WTC11 (cell line): ENCODE measurements at regions not wholly inside any gene's neighbourhood (a gene's known extent, or its start where the extent isn't known, plus 50 kb on each side); places are given as distances from the start of the nearest gene placed in this dataset.

ENCODE experiments used
- ETV6 ChIP-seq: sonication (generic); formaldehyde crosslinking; IDR thresholded peaks from 2 replicates; pipeline ENCODE4 v1.8.1; 2022; ENCODE audit warnings: mild to moderate bottlenecking, missing genetic modification reagents
- NFYB ChIP-seq: sonication (generic); formaldehyde crosslinking; conservative IDR thresholded peaks from 2 replicates; pipeline ENCODE4 v1.8.0; 2022; ENCODE audit warnings: low read depth, missing genetic modification reagents
- ZNF121 ChIP-seq: sonication (generic); formaldehyde crosslinking; IDR thresholded peaks from 2 replicates; pipeline ENCODE4 v1.8.0; 2023; ENCODE audit warnings: missing genetic modification reagents
- ZNF423 ChIP-seq: fragments of 250-450 bp; sonication (Bioruptor Pico); IDR thresholded peaks from 2 replicates; pipeline ENCODE4 v2.1.2; 2022; ENCODE audit warnings: mild to moderate bottlenecking, moderate library complexity
- TF ChIP-seq, protein P1 (sequence below): fragments of 200-600 bp; IDR thresholded peaks from 2 replicates; pipeline ENCODE4 v1.8.0; 2022; ENCODE audit warnings: antibody characterized with exemption
- TF ChIP-seq, protein P2 (sequence below): sonication (generic); formaldehyde crosslinking; IDR thresholded peaks from 2 replicates; pipeline ENCODE4 v1.8.1; 2022; ENCODE audit warnings: low read depth, missing genetic modification reagents, borderline replicate concordance
- TF ChIP-seq, protein P3 (sequence below): sonication (generic); formaldehyde crosslinking; IDR thresholded peaks from 2 replicates; pipeline ENCODE4 v1.8.0; 2022; ENCODE audit warnings: mild to moderate bottlenecking, missing genetic modification reagents
- TF ChIP-seq, protein P4 (sequence below): sonication (generic); formaldehyde crosslinking; IDR thresholded peaks from 2 replicates; pipeline ENCODE4 v1.8.1; 2023; ENCODE audit warnings: mild to moderate bottlenecking, moderate library complexity, missing genetic modification reagents
- TF ChIP-seq, protein P5 (sequence below): sonication (generic); formaldehyde crosslinking; IDR thresholded peaks from 2 replicates; pipeline ENCODE4 v1.8.0; 2023; ENCODE audit warnings: missing genetic modification reagents, mild to moderate bottlenecking, borderline replicate concordance
- TF ChIP-seq, protein P6 (sequence below): sonication (generic); formaldehyde crosslinking; IDR thresholded peaks from 2 replicates; pipeline ENCODE4 v1.8.0; 2022; ENCODE audit warnings: missing genetic modification reagents

DNA sequence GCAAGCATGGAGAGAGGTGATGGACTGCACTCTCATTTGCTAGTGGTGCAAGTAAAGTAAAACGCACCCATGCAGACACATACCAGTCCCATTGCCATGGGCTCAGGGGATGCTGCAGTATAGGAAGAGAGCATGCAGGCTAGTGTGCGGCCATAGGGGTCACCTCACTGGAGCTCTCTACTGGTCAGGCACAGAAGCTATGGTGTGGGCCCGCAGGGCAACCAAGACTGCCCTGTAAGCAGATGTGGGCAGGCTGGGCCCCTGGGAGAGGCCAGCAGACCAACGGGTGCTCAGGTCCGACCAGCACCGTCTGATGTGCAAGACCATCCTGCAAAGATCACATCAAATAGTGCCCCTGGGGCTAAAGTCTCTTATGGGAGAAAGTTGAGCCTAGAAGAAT, 290.7 kb downstream of the HTR1B start:
- TF ChIP-seq, protein P1, sequence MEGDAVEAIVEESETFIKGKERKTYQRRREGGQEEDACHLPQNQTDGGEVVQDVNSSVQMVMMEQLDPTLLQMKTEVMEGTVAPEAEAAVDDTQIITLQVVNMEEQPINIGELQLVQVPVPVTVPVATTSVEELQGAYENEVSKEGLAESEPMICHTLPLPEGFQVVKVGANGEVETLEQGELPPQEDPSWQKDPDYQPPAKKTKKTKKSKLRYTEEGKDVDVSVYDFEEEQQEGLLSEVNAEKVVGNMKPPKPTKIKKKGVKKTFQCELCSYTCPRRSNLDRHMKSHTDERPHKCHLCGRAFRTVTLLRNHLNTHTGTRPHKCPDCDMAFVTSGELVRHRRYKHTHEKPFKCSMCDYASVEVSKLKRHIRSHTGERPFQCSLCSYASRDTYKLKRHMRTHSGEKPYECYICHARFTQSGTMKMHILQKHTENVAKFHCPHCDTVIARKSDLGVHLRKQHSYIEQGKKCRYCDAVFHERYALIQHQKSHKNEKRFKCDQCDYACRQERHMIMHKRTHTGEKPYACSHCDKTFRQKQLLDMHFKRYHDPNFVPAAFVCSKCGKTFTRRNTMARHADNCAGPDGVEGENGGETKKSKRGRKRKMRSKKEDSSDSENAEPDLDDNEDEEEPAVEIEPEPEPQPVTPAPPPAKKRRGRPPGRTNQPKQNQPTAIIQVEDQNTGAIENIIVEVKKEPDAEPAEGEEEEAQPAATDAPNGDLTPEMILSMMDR = no peak
- TF ChIP-seq, protein P2, sequence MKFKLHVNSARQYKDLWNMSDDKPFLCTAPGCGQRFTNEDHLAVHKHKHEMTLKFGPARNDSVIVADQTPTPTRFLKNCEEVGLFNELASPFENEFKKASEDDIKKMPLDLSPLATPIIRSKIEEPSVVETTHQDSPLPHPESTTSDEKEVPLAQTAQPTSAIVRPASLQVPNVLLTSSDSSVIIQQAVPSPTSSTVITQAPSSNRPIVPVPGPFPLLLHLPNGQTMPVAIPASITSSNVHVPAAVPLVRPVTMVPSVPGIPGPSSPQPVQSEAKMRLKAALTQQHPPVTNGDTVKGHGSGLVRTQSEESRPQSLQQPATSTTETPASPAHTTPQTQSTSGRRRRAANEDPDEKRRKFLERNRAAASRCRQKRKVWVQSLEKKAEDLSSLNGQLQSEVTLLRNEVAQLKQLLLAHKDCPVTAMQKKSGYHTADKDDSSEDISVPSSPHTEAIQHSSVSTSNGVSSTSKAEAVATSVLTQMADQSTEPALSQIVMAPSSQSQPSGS (CRISPR knock-in tag) = no peak
- TF ChIP-seq ZNF121 (CRISPR knock-in tag) (no peak), ETV6 (CRISPR knock-in tag) (no peak), NFYB (no peak), ZNF423 (CRISPR knock-in tag) (no peak)
- TF ChIP-seq, protein P3, sequence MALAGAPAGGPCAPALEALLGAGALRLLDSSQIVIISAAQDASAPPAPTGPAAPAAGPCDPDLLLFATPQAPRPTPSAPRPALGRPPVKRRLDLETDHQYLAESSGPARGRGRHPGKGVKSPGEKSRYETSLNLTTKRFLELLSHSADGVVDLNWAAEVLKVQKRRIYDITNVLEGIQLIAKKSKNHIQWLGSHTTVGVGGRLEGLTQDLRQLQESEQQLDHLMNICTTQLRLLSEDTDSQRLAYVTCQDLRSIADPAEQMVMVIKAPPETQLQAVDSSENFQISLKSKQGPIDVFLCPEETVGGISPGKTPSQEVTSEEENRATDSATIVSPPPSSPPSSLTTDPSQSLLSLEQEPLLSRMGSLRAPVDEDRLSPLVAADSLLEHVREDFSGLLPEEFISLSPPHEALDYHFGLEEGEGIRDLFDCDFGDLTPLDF = no peak
- TF ChIP-seq, protein P4, sequence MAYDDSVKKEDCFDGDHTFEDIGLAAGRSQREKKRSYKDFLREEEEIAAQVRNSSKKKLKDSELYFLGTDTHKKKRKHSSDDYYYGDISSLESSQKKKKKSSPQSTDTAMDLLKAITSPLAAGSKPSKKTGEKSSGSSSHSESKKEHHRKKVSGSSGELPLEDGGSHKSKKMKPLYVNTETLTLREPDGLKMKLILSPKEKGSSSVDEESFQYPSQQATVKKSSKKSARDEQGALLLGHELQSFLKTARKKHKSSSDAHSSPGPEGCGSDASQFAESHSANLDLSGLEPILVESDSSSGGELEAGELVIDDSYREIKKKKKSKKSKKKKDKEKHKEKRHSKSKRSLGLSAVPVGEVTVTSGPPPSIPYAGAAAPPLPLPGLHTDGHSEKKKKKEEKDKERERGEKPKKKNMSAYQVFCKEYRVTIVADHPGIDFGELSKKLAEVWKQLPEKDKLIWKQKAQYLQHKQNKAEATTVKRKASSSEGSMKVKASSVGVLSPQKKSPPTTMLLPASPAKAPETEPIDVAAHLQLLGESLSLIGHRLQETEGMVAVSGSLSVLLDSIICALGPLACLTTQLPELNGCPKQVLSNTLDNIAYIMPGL (CRISPR knock-in tag) = no peak
- TF ChIP-seq, protein P5, sequence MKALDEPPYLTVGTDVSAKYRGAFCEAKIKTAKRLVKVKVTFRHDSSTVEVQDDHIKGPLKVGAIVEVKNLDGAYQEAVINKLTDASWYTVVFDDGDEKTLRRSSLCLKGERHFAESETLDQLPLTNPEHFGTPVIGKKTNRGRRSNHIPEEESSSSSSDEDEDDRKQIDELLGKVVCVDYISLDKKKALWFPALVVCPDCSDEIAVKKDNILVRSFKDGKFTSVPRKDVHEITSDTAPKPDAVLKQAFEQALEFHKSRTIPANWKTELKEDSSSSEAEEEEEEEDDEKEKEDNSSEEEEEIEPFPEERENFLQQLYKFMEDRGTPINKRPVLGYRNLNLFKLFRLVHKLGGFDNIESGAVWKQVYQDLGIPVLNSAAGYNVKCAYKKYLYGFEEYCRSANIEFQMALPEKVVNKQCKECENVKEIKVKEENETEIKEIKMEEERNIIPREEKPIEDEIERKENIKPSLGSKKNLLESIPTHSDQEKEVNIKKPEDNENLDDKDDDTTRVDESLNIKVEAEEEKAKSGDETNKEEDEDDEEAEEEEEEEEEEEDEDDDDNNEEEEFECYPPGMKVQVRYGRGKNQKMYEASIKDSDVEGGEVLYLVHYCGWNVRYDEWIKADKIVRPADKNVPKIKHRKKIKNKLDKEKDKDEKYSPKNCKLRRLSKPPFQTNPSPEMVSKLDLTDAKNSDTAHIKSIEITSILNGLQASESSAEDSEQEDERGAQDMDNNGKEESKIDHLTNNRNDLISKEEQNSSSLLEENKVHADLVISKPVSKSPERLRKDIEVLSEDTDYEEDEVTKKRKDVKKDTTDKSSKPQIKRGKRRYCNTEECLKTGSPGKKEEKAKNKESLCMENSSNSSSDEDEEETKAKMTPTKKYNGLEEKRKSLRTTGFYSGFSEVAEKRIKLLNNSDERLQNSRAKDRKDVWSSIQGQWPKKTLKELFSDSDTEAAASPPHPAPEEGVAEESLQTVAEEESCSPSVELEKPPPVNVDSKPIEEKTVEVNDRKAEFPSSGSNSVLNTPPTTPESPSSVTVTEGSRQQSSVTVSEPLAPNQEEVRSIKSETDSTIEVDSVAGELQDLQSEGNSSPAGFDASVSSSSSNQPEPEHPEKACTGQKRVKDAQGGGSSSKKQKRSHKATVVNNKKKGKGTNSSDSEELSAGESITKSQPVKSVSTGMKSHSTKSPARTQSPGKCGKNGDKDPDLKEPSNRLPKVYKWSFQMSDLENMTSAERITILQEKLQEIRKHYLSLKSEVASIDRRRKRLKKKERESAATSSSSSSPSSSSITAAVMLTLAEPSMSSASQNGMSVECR (CRISPR knock-in tag) = no peak
- TF ChIP-seq, protein P6, sequence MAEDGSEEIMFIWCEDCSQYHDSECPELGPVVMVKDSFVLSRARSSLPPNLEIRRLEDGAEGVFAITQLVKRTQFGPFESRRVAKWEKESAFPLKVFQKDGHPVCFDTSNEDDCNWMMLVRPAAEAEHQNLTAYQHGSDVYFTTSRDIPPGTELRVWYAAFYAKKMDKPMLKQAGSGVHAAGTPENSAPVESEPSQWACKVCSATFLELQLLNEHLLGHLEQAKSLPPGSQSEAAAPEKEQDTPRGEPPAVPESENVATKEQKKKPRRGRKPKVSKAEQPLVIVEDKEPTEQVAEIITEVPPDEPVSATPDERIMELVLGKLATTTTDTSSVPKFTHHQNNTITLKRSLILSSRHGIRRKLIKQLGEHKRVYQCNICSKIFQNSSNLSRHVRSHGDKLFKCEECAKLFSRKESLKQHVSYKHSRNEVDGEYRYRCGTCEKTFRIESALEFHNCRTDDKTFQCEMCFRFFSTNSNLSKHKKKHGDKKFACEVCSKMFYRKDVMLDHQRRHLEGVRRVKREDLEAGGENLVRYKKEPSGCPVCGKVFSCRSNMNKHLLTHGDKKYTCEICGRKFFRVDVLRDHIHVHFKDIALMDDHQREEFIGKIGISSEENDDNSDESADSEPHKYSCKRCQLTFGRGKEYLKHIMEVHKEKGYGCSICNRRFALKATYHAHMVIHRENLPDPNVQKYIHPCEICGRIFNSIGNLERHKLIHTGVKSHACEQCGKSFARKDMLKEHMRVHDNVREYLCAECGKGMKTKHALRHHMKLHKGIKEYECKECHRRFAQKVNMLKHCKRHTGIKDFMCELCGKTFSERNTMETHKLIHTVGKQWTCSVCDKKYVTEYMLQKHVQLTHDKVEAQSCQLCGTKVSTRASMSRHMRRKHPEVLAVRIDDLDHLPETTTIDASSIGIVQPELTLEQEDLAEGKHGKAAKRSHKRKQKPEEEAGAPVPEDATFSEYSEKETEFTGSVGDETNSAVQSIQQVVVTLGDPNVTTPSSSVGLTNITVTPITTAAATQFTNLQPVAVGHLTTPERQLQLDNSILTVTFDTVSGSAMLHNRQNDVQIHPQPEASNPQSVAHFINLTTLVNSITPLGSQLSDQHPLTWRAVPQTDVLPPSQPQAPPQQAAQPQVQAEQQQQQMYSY (CRISPR knock-in tag) = no peak
